ENCODE measurements at regions not wholly inside any gene's neighbourhood (a gene's known extent, or its start where the extent isn't known, plus 50 kb on each side); places are given as distances from the start of the nearest gene placed in this dataset.
"Not testable (repeated sequence)": the region's sequence is repeated elsewhere in the genome, so short reads cannot be mapped to it uniquely, and the experiment has no call there.

DNA sequence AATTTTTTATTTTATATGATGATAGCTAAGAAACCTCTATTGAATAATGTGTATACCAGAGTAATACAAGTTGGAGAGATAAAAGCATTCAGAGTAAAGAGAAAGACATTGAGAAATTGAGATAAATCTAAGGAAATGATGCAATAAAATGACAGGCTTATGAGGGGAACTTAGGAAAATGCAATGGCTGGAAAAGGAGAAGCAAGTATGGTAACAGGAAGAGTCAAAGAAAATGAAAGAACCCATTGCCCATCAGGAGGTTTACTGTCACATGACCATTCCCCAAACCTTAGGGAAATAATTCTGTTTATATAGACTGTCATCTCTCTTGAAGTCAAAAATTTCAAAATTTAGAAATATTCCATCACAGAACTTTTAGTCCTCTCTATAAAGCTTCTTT is 808.0 kb upstream of the PRR20A start:
- no peak for DNase-seq

DNA sequence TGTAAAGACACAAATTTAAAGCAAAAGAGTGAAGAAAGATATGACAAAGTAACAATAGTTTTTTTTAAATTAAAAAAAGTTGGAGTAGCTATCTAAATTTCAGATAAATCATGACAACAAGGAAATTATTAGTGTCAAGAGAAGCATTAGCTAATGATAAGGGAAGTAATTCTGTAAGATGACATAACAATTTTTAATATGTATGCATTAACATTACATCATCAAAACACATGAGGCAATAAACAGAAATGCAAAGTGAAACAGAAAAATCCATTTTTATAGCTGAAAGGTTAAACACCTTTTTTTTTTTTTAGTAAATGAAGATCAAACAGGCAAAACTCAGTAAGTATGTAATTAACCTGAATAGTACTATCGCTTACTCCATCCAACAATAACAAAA is 804.9 kb upstream of the PRR20A start:
- no peak for DNase-seq

DNA sequence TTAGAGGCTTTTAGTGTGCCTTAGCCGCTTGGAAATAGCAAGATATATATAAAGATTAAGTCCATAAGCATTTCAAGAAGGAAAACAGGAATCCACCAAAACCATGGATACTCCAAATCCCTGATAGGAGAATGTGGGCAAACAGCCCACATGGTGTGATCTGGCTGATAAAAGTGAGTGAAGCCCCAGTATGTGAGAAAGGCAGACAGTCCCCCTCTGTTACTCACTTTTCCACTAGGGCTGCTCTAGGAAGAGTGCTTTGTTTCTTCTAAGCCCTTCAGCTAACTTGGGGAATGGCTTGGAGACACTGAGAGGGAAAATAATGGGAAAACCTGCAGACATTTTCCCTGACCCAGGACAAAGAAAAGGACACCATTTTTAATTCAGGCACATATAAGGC is 802.3 kb upstream of the PRR20A start:
- DNase-seq = no peak

DNA sequence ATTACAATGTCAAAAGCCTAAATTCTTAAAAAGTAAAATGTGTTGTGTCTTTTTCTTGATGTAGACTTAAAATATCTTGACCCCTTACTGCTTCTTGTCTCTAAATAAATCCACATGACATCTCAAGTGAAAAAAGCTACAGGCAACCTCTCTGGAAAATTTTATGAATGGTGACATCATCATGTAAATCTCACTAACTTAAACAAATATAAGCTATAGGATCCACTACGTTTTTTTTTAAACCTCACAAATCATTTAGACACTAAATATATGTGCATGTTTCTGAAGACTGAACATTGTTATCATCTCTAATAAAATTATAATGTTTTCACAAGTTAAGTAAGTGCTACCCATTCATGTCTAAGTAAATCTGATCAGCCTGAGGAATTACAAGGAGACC is 793.7 kb upstream of the PRR20A start:
- no peak for DNase-seq

DNA sequence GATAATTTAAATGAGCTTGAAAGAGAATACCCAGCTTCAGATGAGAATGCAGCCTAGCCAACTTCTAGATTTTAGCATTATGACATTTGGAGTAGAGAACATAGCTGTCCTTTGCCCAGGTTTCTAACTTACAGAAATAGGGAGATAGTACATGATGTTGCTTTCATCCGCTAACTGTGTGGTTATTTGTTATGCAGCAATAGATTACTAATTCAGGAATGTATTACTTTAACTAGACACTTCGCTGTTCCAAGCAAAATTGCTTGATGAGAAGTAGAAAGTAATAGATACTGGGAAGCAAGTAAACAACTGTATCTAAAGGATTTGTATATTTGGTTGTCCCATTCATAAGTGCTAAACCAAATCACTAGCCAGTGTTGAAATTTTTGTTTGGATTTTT is 790.9 kb upstream of the PRR20A start:
- no peak for DNase-seq

DNA sequence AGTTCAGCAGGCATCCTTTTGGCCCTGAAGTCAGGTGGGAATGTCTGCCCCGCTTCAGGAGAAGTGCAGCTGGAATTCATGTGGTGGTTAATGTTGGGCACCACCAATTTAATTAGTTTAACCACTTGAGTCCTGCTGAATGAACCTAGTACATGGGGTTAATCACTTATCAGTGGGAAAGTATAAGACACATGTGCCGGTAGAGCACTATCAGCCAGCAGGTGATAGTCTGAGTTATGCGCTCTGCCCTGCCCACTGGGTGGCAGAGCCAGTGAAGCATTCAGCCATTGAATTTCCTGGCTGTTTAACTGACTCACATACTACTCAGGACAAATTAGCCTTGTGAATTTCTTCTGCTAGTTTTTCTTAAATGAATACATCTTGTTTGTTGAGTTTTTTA is 789.7 kb upstream of the PRR20A start:
- DNase-seq = peak; percentile 34

DNA sequence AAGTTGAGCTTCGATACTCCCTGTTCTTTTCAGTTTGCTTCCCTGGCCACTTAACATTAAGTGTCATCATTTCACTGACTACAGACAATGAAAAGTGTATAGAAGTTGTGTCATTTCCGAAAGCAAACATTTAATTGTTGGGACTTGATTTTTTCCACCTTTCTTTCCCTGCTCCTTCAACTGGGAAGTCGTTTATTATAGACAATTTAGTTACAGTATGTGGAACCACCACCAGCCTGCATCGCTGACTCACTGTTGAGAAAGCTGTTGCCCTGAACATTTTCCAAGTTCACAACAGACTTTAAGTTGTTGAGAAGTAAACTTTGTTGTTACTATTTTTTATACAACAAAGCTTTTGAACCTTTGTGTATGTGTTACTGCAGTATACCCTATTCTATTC is 788.4 kb upstream of the PRR20A start:
- DNase-seq = no peak

DNA sequence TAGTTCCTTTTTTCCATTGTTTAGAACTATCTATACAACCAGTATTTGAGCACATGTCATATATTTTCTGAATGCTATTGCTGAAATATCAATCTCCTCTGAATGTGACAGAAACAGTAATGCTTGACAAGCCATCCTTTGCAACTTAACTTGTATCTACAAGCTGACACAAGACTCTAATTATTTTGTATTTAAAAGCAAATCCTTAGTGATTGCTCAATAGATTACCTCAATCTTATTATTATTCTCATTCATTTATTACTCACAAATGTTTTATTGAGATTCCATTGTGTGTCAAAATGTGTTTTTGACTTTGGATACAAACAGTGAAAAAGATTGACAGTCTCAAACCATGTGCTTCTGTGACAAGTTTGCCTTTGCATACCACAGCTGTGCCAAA is 787.8 kb upstream of the PRR20A start:
- DNase-seq = no peak

DNA sequence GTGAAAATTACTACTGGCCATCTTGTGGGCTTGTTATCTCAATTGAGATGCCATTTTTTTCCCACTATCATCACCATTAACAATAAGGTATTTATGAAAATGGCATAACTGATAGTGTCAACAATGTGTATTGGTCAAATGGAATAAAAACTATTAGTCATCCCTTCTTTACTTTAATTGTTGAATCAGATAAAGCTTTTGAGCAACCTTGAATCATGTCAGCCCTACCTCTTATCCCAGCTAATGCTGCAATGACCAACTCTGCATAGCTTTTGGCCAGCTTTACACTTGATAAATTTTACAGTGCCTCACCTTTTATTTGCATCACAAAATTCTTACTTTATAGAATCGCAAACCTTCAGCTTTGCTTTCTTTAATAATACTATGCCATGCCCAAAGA is 784.0 kb upstream of the PRR20A start:
- DNase-seq = no peak

DNA sequence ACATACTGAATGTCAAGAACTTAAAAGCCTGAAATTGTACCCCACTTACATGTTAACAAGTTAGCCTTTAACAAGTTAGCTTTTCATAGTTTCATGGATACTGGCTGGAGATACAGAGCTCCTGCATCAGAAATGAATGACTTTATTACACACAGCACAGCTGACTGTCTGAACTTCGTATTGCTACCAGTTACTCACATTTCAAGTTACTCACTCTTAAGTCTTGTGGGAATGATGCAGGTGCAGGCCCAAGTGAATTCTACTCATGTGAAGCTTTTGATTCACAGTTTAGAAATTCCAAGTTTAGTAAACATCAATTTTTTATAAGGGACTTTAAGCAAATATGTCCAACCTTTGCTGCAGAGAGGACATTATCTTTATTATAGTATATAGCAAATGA is 762.2 kb upstream of the PRR20A start:
- DNase-seq = no peak

DNA sequence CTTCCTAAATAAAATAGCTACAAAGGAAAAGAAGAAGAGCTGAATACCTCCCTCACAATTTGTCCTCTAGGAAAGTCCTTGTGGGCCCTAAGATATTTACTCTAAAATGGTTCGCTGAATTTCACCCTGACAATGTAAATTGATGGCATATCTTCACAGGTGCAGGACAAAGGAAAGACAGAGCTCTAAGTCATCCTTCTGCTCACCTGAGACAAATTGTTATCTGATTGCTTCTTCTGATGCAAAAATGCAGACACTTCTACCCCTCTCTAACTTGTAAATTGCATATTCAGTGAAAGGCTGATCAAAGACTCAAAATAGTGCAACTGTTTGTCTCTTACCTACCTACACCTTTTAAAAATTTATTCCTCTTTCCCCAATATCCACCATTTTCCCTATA is 747.2 kb upstream of the PRR20A start:
- DNase-seq = no peak

DNA sequence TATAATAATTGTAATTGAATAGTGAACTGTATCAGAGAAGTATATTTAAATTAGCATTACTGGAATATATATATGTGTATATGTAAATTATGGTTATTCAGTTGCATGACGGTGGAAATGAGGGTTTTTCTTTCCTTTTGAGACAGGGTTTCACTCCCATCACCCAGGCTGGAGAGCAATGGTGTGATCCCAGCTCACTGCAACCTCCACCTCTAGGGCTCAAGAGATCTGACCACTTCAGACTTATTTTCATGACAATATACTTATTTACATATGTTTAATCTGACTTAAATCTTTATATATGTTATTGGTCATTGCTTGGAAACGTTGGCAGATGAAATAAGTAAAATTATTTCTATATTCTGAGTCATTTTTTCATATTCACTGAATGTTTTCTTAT is 744.4 kb upstream of the PRR20A start:
- DNase-seq = no peak

DNA sequence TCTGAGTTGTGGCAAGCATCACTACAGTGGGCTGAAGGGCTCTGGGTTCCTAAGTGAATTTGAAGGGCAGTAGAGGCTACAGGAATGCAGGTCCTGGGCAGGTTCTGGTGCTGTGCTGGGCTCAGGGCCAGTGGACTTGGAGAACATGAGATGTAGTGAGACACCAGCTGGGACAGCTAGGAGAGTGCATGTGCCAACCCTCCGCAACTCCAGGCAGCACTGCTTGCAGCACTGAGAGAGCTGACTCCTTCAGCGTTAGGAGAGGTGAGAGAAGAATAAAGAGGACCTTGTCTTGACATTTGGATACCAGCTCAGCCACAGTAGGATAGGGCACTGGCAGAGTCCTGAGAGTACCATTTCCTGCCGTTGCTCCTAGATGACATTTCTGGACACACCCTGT is 739.9 kb upstream of the PRR20A start:
- no peak for DNase-seq

DNA sequence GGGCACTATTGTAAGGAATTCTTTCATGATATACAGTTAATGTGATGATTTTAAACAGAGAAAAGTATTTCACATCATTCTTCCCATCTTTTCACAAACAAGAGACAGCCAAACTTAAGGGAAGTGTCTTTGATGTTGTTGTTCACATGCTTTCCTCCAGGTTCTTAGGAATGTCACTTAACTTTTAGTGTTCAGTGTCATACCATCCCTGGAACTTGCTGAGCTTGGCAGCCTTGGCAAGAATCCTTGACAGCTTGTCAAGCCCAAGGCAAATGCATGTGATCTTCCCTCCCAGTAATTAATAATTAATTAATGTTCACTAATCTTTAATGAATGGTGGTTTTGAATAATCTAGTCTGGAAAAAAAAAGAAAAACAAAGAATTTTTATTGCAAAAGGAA is 727.9 kb upstream of the PRR20A start:
- no peak for DNase-seq

DNA sequence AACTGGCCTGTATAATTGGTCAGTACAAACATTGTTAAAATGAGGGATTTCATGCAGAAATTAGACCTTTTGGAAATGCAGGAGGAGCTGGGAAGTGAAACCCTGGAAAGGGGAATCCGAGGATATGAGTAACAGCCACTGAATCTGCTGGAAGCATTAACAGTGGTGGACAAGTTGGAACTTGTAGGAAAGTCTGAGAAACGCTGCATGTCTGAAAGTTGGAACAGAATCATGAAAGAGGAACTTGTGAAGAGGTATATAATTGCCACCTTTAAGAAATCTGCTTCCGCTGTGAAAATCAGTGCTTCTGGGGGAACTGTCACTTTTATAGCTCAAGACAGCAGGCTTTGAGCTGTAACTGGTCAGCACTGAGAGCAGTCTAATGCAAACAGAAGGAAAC is 716.5 kb upstream of the PRR20A start:
- DNase-seq = no peak

DNA sequence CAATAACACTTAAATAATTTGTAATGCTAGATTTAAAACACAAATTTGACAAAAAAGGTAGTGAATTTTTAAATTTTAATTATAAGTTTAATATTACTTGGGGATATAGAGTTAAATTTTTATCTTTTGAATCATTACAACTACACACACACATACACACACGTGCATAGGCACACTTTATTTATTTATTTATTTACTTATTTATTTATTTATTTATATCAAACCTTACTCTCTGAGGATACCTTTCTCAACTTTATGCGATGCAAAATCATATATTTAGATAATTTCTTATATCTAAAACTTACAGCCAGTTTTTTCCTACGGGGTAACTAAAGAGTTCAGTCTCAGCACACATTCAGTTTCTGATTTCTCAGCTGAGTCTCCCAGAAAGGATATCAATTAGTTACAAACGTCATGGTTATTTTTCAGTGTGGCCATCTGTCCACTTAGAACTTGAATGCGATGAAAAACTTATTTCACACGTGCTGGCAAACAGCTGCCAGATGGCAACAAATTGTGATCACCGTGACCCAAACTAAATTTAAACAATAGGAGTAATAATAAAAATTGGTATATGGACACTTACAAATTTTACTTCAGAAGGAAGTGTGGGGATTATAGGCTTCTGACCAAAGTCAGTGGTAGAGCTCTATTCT is 683.1 kb upstream of the PRR20A start:
- no peak for DNase-seq

DNA sequence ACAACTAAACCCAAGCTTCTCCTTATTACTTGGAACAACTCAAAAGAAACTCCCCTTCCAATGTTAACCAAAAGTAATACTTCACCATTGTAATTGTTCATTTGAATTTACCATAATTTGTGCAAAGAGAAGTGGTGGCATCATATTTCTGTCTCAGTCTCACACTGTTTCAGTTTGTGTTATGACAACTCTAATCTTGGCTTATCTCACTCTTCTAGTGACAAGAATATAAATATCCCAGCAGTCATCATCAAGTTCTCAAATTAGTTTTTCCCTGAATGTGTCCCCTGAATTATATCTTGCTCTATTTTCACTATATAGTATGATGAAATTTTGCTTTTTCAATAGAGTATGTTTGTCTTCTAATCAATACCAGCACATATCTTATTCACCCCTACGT is 681.4 kb upstream of the PRR20A start:
- DNase-seq = no peak

DNA sequence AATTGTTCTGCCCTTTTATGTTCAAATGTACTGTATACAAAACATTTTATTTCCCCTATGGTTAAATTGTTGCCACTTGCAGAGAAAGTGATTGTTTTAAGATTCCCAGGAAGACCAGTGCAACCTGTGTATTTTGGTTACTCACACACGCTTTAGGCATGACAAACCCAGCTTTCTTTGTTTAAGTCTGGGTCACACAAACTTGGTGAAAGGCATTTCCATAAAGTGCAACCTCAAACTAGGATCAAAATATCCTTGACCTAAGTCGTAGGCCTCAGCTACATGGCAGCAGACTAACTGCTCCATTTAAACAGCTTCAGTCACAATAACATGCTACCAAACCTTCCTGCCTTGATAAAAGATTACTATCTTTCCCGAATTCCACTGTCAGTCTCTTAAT is 639.0 kb upstream of the PRR20A start:
- DNase-seq = no peak

DNA sequence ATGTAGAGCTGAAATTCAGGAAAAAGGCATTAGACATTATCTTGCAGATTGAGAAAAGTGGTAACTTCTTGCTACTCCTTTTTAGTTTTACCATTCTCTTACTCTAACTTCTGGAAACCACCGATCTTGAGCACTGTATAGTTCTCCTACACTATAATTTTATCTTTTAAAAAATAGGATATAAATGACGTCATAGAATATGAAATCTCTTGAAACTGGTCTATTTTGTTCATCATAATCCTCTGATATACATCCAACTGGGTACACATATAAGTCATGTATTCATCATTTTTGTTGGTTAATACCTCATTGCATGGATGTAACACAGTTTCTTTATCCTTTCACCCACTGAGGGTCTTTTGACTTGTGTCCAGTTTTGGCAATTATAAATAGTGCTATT is 629.9 kb upstream of the PRR20A start:
- DNase-seq = no peak

DNA sequence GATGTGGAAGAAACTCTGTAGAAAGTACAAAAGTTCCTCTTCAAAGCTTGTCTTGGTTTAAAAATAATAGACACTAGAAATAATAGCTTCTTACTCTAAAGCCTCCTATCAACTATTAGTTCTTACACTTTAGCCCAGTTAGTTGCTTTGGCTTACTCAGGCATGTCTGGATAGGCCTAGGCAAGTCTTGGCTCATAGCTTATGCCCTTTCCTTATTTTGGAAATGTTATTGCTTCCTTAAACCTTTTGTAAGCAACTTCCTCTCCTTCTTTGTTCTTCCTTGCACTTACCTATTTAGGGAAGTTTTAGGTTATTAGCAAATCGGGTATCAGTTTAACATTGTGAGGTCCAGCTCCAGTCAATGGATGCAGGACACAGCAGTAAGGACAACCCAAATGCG is 628.4 kb upstream of the PRR20A start:
- DNase-seq = not testable (repeated sequence)

DNA sequence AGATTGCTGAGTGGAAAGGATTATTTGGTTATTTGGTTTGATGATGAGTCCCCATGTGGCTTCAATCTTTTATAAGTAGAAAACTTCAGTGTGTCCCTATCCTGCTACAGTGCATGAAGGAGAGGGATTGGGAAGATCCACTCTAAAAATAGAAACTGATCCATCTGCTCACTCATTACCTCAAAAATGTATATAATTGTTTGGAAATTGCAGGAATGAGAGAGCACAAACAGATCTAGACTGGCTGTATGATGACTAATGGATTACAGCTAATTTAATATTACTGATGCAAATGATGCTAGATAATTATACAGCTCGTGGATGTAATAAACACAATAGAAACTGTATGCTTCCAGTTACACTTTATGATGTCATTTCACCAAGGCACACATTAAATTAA is 625.3 kb upstream of the PRR20A start:
- no peak for DNase-seq

DNA sequence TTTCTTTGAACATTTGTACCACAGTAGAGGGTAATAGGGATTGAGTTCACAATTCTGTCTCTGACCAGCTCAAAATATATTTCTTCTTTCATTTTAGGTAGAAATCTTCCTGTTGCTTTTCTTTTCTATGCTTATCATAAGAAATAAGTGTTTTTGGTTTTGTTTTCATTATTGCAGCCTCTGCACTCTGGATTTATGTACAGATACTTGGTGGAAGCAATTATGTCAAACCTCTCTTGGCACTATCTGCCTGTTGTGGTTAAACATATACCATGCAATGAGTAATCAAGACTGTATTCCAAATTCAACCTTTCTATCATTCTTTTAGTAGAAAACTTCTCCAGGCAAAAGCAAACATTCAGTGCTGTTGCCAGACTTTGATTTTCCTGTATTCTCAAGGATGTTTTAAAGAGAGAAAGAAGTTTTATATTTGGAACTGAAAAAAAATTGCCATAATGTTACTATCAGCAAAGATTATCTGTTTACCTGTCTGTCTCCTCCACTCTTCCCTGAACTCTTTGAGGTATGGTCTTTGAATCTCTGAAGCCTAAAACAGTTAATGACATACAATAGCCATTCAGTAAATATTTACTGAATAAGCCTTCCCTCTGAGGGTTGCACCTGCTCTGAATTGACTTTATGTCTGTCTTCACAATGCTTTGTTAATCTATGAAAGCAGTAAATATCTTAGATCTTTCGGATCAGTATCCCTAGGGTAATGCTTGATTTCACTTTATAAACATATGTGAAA is 612.5 kb upstream of the PRR20A start:
- DNase-seq = no peak

DNA sequence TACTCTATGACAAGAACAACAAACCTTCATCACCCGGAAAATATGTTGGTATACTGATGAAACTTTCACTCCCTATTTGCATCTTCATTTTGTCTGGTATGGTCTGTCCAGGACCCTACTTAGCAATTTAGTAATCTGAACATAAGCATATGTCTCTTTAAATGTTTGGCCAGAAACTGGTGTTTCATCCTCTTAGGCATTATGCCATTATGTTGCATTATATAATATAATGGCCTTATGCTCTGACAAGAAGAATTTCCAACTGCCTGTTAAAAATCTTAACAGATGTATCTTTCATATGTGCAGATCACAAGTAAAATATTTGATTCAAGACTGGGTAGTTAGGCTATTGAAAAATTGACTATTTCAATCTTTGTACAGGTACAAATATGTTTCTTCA is 610.6 kb upstream of the PRR20A start:
- DNase-seq = no peak

DNA sequence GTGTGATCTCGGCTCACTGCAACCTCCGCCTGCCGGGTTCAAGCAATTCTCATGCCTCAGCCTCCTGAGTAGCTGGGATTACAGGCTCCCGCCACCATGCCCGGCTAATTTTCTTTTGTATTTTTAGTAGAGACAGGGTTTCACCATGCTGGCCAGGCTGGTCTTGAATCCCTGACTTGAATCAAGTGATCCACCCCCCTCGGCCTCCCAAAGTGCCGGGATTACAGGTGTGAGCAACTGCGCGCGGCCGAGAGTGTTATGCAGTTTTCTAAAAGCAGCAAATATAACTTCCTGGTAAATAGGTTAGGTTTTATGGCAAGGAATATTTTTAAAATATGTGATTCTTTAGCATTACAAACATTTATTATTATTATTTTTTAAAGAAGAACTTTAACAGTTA is 592.8 kb upstream of the PRR20A start:
- not testable (repeated sequence) for DNase-seq

DNA sequence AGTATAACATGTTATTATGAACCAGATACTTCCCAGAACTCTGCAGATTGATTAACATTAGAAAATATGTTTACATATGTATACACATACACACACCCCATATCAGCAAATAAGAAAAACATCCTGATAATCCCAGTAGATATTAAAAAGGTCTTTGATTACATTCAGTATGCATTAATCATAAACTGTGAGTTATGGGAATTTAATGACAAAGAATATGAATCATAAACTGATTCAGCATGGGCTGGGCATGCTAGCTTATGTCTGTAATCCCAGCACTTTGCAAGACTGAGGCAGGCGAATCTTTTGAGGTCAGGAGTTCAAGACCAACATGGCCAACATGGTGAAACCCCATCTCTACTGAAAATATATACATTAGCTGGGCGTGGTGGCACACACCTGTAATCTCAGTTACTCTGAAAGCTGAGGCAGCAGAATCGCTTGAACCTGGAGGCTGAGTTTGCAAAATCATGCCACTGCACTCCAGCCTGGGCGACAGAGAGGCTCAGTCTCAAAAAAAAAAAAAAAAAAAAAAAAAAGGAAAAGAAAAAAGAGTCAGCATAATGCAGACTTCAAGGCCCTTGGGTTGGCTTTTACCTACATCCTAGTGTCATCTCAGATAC is 581.9 kb upstream of the PRR20A start:
- DNase-seq = no peak

Measured in NCI-H2107 (cell line).